HUES48 (cell line): ENCODE measurements at regions not wholly inside any gene's neighbourhood (a gene's known extent, or its start where the extent isn't known, plus 50 kb on each side); places are given as distances from the start of the nearest gene placed in this dataset.

ENCODE experiments used
- H3K27ac ChIP-seq: one replicate; pipeline ENCODE4 v1.7.0; 2013; ENCODE audit warnings: low read depth, low read length, inconsistent platforms
- H3K27me3 ChIP-seq: 2 replicates; pipeline ENCODE4 v1.6.1; 2013; ENCODE audit warnings: mild to moderate bottlenecking, low read length; ENCODE audit not compliant: control insufficient read depth, insufficient read depth
- H3K36me3 ChIP-seq: 2 replicates; pipeline ENCODE4 v1.6.1; 2013; ENCODE audit warnings: low read length; ENCODE audit not compliant: control insufficient read depth, insufficient read depth
- H3K4me1 ChIP-seq: 2 replicates; pipeline ENCODE4 v1.6.1; 2013; ENCODE audit warnings: mild to moderate bottlenecking, low read length; ENCODE audit not compliant: control insufficient read depth, insufficient read depth
- H3K4me3 ChIP-seq: 2 replicates; pipeline ENCODE4 v1.5.1; 2013; ENCODE audit warnings: mild to moderate bottlenecking, low read depth, low read length
- H3K9ac ChIP-seq: 2 replicates; pipeline ENCODE4 v1.6.1; 2013; ENCODE audit warnings: mild to moderate bottlenecking, low read depth, low read length, moderate library complexity
- H3K9me3 ChIP-seq: 2 replicates; pipeline ENCODE4 v1.6.1; 2013; ENCODE audit warnings: low read length; ENCODE audit not compliant: control insufficient read depth, insufficient read depth

DNA sequence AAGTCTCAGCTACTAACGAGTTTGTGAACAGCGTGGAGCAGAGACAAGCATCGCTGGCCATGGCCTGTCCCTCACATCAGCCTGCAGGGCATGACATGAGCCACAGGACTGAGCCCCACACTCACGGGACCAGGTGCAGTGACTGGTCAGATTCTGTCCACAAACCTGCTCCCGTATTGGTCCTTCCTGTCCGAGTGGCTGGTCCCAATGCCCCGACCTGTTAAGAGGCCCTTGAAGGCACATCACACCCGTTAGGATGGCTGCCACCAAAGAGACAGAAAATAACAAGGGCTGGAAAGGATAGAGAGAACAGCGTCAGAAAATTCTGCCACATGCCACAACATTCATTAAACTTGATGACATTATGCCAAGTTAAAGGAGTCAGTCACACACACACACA, 403.2 kb upstream of the MYT1L start:
- Histone ChIP-seq H3K36me3 (no peaks in the 10 kb centered on the region), H3K27me3 (no peaks in the 10 kb centered on the region), H3K9me3 (no peaks in the 10 kb centered on the region), H3K4me1 (no peaks in the 10 kb centered on the region), H3K27ac (no peak overlapping the region), H3K4me3 (no peak overlapping the region), H3K9ac (no peak overlapping the region)

GRCh38 chr2:2733818-2734217, 402.7 kb upstream of the MYT1L start:
- H3K27me3 ChIP-seq, result no peaks in the 10 kb centered on the region

GRCh38 chr2:2732331-2733119, 401.4 kb upstream of the MYT1L start:
- H3K27ac ChIP-seq, result no peak overlapping the region
- H3K4me1 ChIP-seq, result no peaks in the 10 kb centered on the region
- H3K9me3 ChIP-seq, result no peaks in the 10 kb centered on the region
- no peaks in the 10 kb centered on the region for H3K27me3 ChIP-seq
- H3K4me3 ChIP-seq, result no peak overlapping the region
- H3K36me3 ChIP-seq, result no peaks in the 10 kb centered on the region
- H3K9ac ChIP-seq, result no peak overlapping the region

More at GRCh38 chr2:2733818-2734217, 402.7 kb upstream of the MYT1L start:
- Histone ChIP-seq H3K4me1 (no peaks in the 10 kb centered on the region), H3K36me3 (no peaks in the 10 kb centered on the region), H3K9ac (no peak overlapping the region), H3K4me3 (no peak overlapping the region), H3K27ac (no peak overlapping the region), H3K9me3 (no peaks in the 10 kb centered on the region)

GRCh38 chr2:2731816-2732284, 400.8 kb upstream of the MYT1L start:
- H3K27me3 ChIP-seq, result no peaks in the 10 kb centered on the region
- H3K4me3 ChIP-seq, result no peak overlapping the region
- H3K9me3 ChIP-seq, result no peaks in the 10 kb centered on the region
- H3K27ac ChIP-seq, result no peak overlapping the region
- no peaks in the 10 kb centered on the region for H3K36me3 ChIP-seq
- H3K9ac ChIP-seq, result no peak overlapping the region
- H3K4me1 ChIP-seq, result no peaks in the 10 kb centered on the region

- no peaks in the 10 kb centered on the region for H3K9me3 ChIP-seq
These were observed 400.2 kb upstream of the MYT1L start for GRCh38 chr2:2731101-2731815.

DNA sequence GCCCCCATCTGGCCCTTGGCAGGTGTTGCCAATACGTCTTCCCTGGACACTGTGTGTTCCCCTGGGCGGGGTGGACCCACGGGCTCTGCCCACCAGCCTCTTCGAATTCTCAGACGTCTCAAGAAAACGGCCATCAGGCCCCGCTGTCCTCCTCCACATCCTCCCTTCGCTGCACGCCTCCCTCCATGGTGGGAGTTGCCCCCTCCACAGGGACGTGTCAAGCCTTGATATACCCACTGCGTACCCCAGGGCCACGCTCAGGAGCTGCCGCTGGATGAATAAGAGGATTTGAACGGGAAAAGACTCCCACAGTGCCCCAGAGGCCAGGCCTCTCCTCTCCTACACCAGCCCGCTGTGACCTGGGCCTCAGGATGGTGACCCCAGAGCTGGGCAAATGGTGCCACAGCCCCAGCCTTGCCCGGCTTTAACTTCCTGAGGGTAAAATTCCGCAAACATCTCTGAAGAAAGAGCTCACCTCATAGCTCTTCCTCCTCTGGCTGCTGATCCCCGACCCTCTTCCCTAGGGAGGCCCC, 399.3 kb upstream of the MYT1L start:
- Histone ChIP-seq H3K4me3 (no peak overlapping the region), H3K9ac (no peak overlapping the region), H3K27ac (no peak overlapping the region), H3K4me1 (no peaks in the 10 kb centered on the region), H3K9me3 (no peaks in the 10 kb centered on the region), H3K27me3 (no peaks in the 10 kb centered on the region), H3K36me3 (no peaks in the 10 kb centered on the region)

More at GRCh38 chr2:2731101-2731815, 400.2 kb upstream of the MYT1L start:
- no peak overlapping the region for H3K4me3 ChIP-seq
- H3K27me3 ChIP-seq, result no peaks in the 10 kb centered on the region
- no peak overlapping the region for H3K9ac ChIP-seq
- no peak overlapping the region for H3K27ac ChIP-seq
- H3K4me1 ChIP-seq, result no peaks in the 10 kb centered on the region
- H3K36me3 ChIP-seq, result no peaks in the 10 kb centered on the region

- Histone ChIP-seq H3K4me1 (no peaks in the 10 kb centered on the region), H3K27ac (no peak overlapping the region), H3K27me3 (no peaks in the 10 kb centered on the region), H3K36me3 (no peaks in the 10 kb centered on the region), H3K9ac (no peak overlapping the region), H3K4me3 (no peak overlapping the region), H3K9me3 (no peaks in the 10 kb centered on the region)
These were observed 398.2 kb upstream of the MYT1L start for GRCh38 chr2:2729246-2729645.

- no peaks in the 10 kb centered on the region for H3K27me3 ChIP-seq
- no peak overlapping the region for H3K4me3 ChIP-seq
- no peaks in the 10 kb centered on the region for H3K4me1 ChIP-seq
- no peaks in the 10 kb centered on the region for H3K9me3 ChIP-seq
- no peak overlapping the region for H3K27ac ChIP-seq
- no peak overlapping the region for H3K9ac ChIP-seq
- H3K36me3 ChIP-seq, result no peaks in the 10 kb centered on the region
These were observed 397.6 kb upstream of the MYT1L start for GRCh38 chr2:2728635-2729034.

DNA sequence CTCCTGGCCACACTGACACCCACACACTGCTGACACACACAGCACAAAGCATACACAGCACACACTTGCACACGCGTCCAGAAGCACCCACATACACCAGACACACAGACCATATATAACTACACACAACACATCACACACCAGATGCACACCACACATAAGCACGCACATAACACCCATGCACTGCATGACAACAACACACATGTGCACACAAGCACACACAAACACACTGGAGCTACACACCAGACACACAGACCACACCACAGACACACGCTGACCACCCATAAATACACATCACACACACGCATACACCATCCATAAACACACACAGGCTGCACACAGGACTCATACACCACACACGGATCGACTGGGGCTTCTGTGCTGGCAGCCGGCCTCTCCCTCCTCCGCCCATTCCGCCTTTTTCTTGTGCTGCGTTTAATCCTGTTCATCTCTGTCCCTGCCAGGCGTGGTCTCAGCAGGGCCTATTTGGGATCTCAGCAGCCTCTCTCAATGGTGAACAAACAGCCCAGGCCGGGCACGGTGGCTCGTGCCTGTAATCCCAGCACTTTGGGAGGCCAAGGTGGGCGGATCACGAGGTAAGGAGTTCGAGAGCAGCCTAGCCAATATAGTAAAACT, 396.9 kb upstream of the MYT1L start:
- Histone ChIP-seq H3K27me3 (no peaks in the 10 kb centered on the region), H3K4me1 (no peaks in the 10 kb centered on the region)

DNA sequence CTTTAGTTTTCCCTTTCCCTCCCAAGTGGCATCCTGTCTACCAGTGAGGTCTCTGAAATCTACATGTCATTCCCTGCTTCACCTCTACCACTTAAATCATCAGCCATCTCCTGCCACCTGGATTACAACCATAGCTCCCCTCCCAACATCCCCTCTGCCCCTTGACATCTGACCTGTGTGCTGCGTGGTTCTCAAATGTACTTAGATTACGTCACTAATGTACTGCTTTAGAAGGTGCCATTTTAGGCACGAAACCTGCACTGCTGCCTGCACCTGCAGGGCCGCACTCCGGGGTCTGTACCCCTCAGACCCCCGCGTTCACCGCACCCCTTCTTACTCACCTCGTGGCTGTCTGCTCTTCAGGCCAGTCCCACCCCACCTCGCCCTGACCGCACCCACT, 395.1 kb upstream of the MYT1L start:
- Histone ChIP-seq H3K4me3 (no peak overlapping the region), H3K9me3 (no peaks in the 10 kb centered on the region), H3K27me3 (no peaks in the 10 kb centered on the region)

More for the DNA sequence above, 396.9 kb upstream of the MYT1L start:
- Histone ChIP-seq H3K4me3 (no peak overlapping the region), H3K27ac (no peak overlapping the region), H3K9ac (no peak overlapping the region), H3K36me3 (no peaks in the 10 kb centered on the region), H3K9me3 (no peaks in the 10 kb centered on the region)

More for the DNA sequence above, 395.1 kb upstream of the MYT1L start:
- no peak overlapping the region for H3K27ac ChIP-seq
- H3K9ac ChIP-seq, result no peak overlapping the region
- no peaks in the 10 kb centered on the region for H3K36me3 ChIP-seq
- H3K4me1 ChIP-seq, result no peaks in the 10 kb centered on the region
